ENCODE measurements at regions not wholly inside any gene's neighbourhood (a gene's known extent, or its start where the extent isn't known, plus 50 kb on each side); places are given as distances from the start of the nearest gene placed in this dataset.

- peak; percentile 65 for DNase-seq (ENCODE audit: low read depth)
These were observed 117.1 kb upstream of the DTNA start for GRCh38 chr18:34592961-34593382.

- no peak for DNase-seq (ENCODE audit: low read depth)
These were observed 115.8 kb upstream of the DTNA start for GRCh38 chr18:34594266-34594665.

- peak; percentile 43 for DNase-seq (ENCODE audit: low read depth)
These were observed 114.4 kb upstream of the DTNA start for GRCh38 chr18:34595690-34596089.

GRCh38 chr18:34598120-34598635, 111.9 kb upstream of the DTNA start:
- peak; percentile 14 for DNase-seq (ENCODE audit: low read depth)

GRCh38 chr18:34600158-34600557, 109.9 kb upstream of the DTNA start:
- DNase-seq (ENCODE audit: low read depth), result peak; percentile 20

GRCh38 chr18:34600874-34601656, 109.0 kb upstream of the DTNA start:
- no peak for DNase-seq (ENCODE audit: low read depth)

GRCh38 chr18:34604591-34604990, 105.5 kb upstream of the DTNA start:
- DNase-seq (ENCODE audit: low read depth), result no peak

GRCh38 chr18:34606851-34607250, 103.2 kb upstream of the DTNA start:
- no peak for DNase-seq (ENCODE audit: low read depth)

GRCh38 chr18:34608064-34608463, 102.0 kb upstream of the DTNA start:
- DNase-seq (ENCODE audit: low read depth), result no peak

GRCh38 chr18:34609986-34610648, 100.0 kb upstream of the DTNA start:
- no peak for DNase-seq (ENCODE audit: low read depth)

- DNase-seq (ENCODE audit: low read depth), result no peak
These were observed 98.2 kb upstream of the DTNA start for GRCh38 chr18:34611904-34612303.

GRCh38 chr18:34620258-34620861, 89.7 kb upstream of the DTNA start:
- no peak for DNase-seq (ENCODE audit: low read depth)

- no peak for DNase-seq (ENCODE audit: low read depth)
These were observed 86.5 kb upstream of the DTNA start for GRCh38 chr18:34623557-34623956.

- DNase-seq (ENCODE audit: low read depth), result peak; percentile 22
These were observed 85.5 kb upstream of the DTNA start for GRCh38 chr18:34624551-34624950.

GRCh38 chr18:34626404-34627136, 83.5 kb upstream of the DTNA start:
- no peak for DNase-seq (ENCODE audit: low read depth)

GRCh38 chr18:34627137-34627920, 82.8 kb upstream of the DTNA start:
- DNase-seq (ENCODE audit: low read depth), result no peak

- no peak for DNase-seq (ENCODE audit: low read depth)
These were observed 78.8 kb upstream of the DTNA start for GRCh38 chr18:34631093-34631966.

- no peak for DNase-seq (ENCODE audit: low read depth)
These were observed 77.8 kb upstream of the DTNA start for GRCh38 chr18:34632321-34632720.

- DNase-seq (ENCODE audit: low read depth), result no peak
These were observed 76.7 kb upstream of the DTNA start for GRCh38 chr18:34633368-34633767.
